A549 (cell line): ENCODE measurements at regions not wholly inside any gene's neighbourhood (a gene's known extent, or its start where the extent isn't known, plus 50 kb on each side); places are given as distances from the start of the nearest gene placed in this dataset.

Experiments used
- ATAC-seq, 2 experiments: fragments of 200-7000 bp in 1 of 2; fragments of >200 bp in 1 of 2; cut with Nextera tagmentation in 1 of 2; cut with Tn5 transposase in 1 of 2; 3 replicates each; pipeline versions ENCODE4 v1.8.0 to v1.9.1; 2018 to 2020; ENCODE audit warnings: mild to moderate bottlenecking in 1 of 2, moderate library complexity in 1 of 2
- CTCF ChIA-PET: fragments of 300-600 bp; sonication (Branson Sonifier 250); formaldehyde crosslinking; extraction: SDS; loops from one replicate; lab custom pipeline; 2021; ENCODE audit warnings: antibody characterized with exemption, inconsistent platforms; lab: Yijun Ruan, JAX
- POLR2A ChIA-PET: fragments of 350-600 bp; formaldehyde crosslinking; extraction: SDS; loops from one replicate; lab custom pipeline; 2021; ENCODE audit warnings: antibody characterized with exemption, inconsistent platforms; lab: Yijun Ruan, JAX
- DNase-seq, 2 experiments: peaks; one replicate each; pipeline versions ENCODE4 v3.0.0 to v3.0.0-alpha.2; 2011 to 2016; ENCODE audit warnings: low read depth in 1 of 2, low spot score in 1 of 2
- FAIRE-seq: peaks from 2 replicates; lab custom pipeline; 2011; peaks lifted over from hg19 to GRCh38; lab: Jason Lieb, UNC
- H3K27ac ChIP-seq, 2 experiments: fragments of >200 bp; sonication (Bioruptor Twin); formaldehyde crosslinking; 3 replicates each; pipeline ENCODE4 v1.5.1; 2016 to 2017
- H3K4me1 ChIP-seq: fragments of >200 bp; sonication (Bioruptor Twin); formaldehyde crosslinking; 3 replicates; pipeline ENCODE4 v1.6.1; 2016
- H3K4me2 ChIP-seq: fragments of >200 bp; sonication (Bioruptor Twin); formaldehyde crosslinking; 3 replicates; pipeline ENCODE4 v1.6.1; 2016
- H3K4me3 ChIP-seq: fragments of >200 bp; sonication (Bioruptor Twin); formaldehyde crosslinking; 3 replicates; pipeline ENCODE4 v1.5.1; 2016
- H3K9me3 ChIP-seq: fragments of >200 bp; sonication (Bioruptor Twin); formaldehyde crosslinking; 3 replicates; pipeline ENCODE4 v1.6.1; 2016
- BCL3 ChIP-seq: fragments of >200 bp; sonication (Bioruptor Twin); formaldehyde crosslinking; IDR thresholded peaks from 3 replicates; pipeline ENCODE4 v1.6.1; 2016
- CBX8 ChIP-seq: fragments of 200-600 bp; sonication (generic); IDR thresholded peaks from 2 replicates; pipeline ENCODE4 v1.6.1; 2016
- CEBPB ChIP-seq, 2 experiments: fragments of >200 bp in 1 of 2; sonication (Bioruptor Twin) in 1 of 2; formaldehyde crosslinking in 1 of 2; IDR thresholded peaks; 2 replicates each; pipeline ENCODE4 v1.6.1; 2012 to 2016
- CHD4 ChIP-seq: fragments of 200-600 bp; sonication (generic); IDR thresholded peaks from 2 replicates; pipeline ENCODE4 v1.6.1; 2016; ENCODE audit warnings: antibody characterized with exemption, mild to moderate bottlenecking, borderline replicate concordance
- E2F6 ChIP-seq: IDR thresholded peaks from 2 replicates; pipeline ENCODE4 v1.6.1; 2012; ENCODE audit warnings: low read depth, borderline replicate concordance
- EHMT2 ChIP-seq: fragments of 200-600 bp; sonication (generic); IDR thresholded peaks from 2 replicates; pipeline ENCODE4 v1.6.1; 2016; ENCODE audit warnings: antibody characterized with exemption, low read depth, mild to moderate bottlenecking, moderate library complexity
- ELK1 ChIP-seq: fragments of 150-350 bp; IDR thresholded peaks from 2 replicates; pipeline ENCODE4 v1.6.1; 2014; ENCODE audit warnings: low read depth, mild to moderate bottlenecking, low read length
- ESRRA ChIP-seq: fragments of 150-350 bp; IDR thresholded peaks from 2 replicates; pipeline ENCODE4 v1.6.1; 2014; ENCODE audit warnings: mild to moderate bottlenecking, low read length, borderline replicate concordance
- FOSB ChIP-seq: fragments of 250-450 bp; sonication (Bioruptor Pico); IDR thresholded peaks from 2 replicates; pipeline ENCODE4 v1.5.0; 2020; ENCODE audit warnings: mild to moderate bottlenecking, moderate library complexity
- FOSL2 ChIP-seq, 2 experiments: fragments of 450-650 bp in 1 of 2; fragments of >200 bp in 1 of 2; sonication (Bioruptor Twin) in 1 of 2; formaldehyde crosslinking; IDR thresholded peaks; 2 replicates each; pipeline versions ENCODE4 v1.5.0 to v1.6.1; 2016 to 2020; ENCODE audit warnings: mild to moderate bottlenecking in 1 of 2, moderate library complexity in 1 of 2
- HES2 ChIP-seq: fragments of >200 bp; sonication (Bioruptor Twin); formaldehyde crosslinking; IDR thresholded peaks from 2 replicates; pipeline ENCODE4 v1.6.1; 2016
- HEYL ChIP-seq: fragments of 250-450 bp; sonication (Bioruptor Pico); IDR thresholded peaks from 2 replicates; pipeline ENCODE4 v1.8.0; 2021; ENCODE audit warnings: mild to moderate bottlenecking, moderate library complexity
- HMGXB4 ChIP-seq: fragments of 250-450 bp; sonication (Bioruptor Pico); IDR thresholded peaks from 2 replicates; pipeline ENCODE4 v1.5.0; 2021; ENCODE audit warnings: mild to moderate bottlenecking, moderate library complexity, borderline replicate concordance
- HOXA7 ChIP-seq: fragments of 250-450 bp; sonication (Bioruptor Pico); IDR thresholded peaks from 2 replicates; pipeline ENCODE4 v1.5.0; 2020; ENCODE audit warnings: mild to moderate bottlenecking, moderate library complexity
- JUNB ChIP-seq: fragments of >200 bp; sonication (Bioruptor Twin); formaldehyde crosslinking; IDR thresholded peaks from 2 replicates; pipeline ENCODE4 v1.6.1; 2016
- MAFK ChIP-seq: fragments of 450-650 bp; IDR thresholded peaks from 2 replicates; pipeline ENCODE4 v1.6.1; 2014; ENCODE audit not compliant: partially characterized antibody
- PBX3 ChIP-seq: IDR thresholded peaks from 2 replicates; pipeline ENCODE4 v1.6.1; 2012
- RARB ChIP-seq: fragments of 250-450 bp; sonication (Bioruptor Pico); IDR thresholded peaks from 2 replicates; pipeline ENCODE4 v1.8.0; 2021; ENCODE audit warnings: mild to moderate bottlenecking, moderate library complexity
- RNF2 ChIP-seq: fragments of 200-600 bp; sonication (generic); IDR thresholded peaks from 2 replicates; pipeline ENCODE4 v1.6.1; 2016; ENCODE audit warnings: low read depth, mild to moderate bottlenecking, antibody characterized with exemption, moderate library complexity, borderline replicate concordance
- SMC3 ChIP-seq: fragments of >200 bp; sonication (Bioruptor Twin); formaldehyde crosslinking; IDR thresholded peaks from 3 replicates; pipeline ENCODE4 v1.6.1; 2018; ENCODE audit warnings: inconsistent platforms
- SREBF2 ChIP-seq: fragments of 450-650 bp; IDR thresholded peaks from 2 replicates; pipeline ENCODE4 v1.6.1; 2014; ENCODE audit warnings: mild to moderate bottlenecking, moderate library complexity
- USF2 ChIP-seq: fragments of 450-650 bp; IDR thresholded peaks from 2 replicates; pipeline ENCODE4 v1.6.1; 2014; ENCODE audit warnings: antibody characterized with exemption
- WGBS: methylation state at CpG from one replicate; pipeline ENCODE4 v1.1.6; 2017; ENCODE audit errors: missing lambda C conversion rate; 5-methylcytosine and 5-hydroxymethylcytosine counted together

- Histone ChIP-seq H3K4me1 (no peaks in the 10 kb centered on the region), H3K4me2 (no peak overlapping the region), H3K4me3 (no peak overlapping the region), H3K27ac (no peak overlapping the region), H3K9me3 (no peaks in the 10 kb centered on the region)
- DNase-seq = no peak
- no peak for TF ChIP-seq CBX8
- TF ChIP-seq PBX3 = no peak
- no peak for TF ChIP-seq CHD4
- TF ChIP-seq SMC3 = no peak
- no peak for TF ChIP-seq JUNB
- TF ChIP-seq RARB (CRISPR knock-in tag) = no peak
- no peak for TF ChIP-seq HEYL (CRISPR knock-in tag)
- TF ChIP-seq BCL3 = no peak
- no peak for TF ChIP-seq CEBPB (IDR thresholded peaks at IDR 0.05)
- TF ChIP-seq ELK1 = no peak
- TF ChIP-seq RNF2 = no peak
- no peak for TF ChIP-seq HES2
- no peak for TF ChIP-seq E2F6
- TF ChIP-seq HMGXB4 (CRISPR knock-in tag) = no peak
- no peak for TF ChIP-seq FOSL2 (IDR thresholded peaks at IDR 0.05)
- no peak for TF ChIP-seq FOSL2 (CRISPR knock-in tag; IDR thresholded peaks at IDR 0.05)
- TF ChIP-seq USF2 = no peak
- no peak for TF ChIP-seq EHMT2
- no peak for TF ChIP-seq HOXA7
- no peak for TF ChIP-seq FOSB
- WGBS = 65% methylated on average over 3 of the region's 3 CpGs
- ChIA-PET POLR2A (no interaction called here), CTCF (interaction anchor here (1.2 kb wide), 1 partner anchor 1383 kb away, joined by 3 read pairs; no protein-coding TSS in a partner anchor)
- no peak for ATAC-seq
- FAIRE-seq = no peak
These were observed 249.8 kb upstream of the AKR1E2 start for GRCh38 chr10:4576206-4576605.

GRCh38 chr10:4569151-4569550, 256.9 kb upstream of the AKR1E2 start:
- ATAC-seq (no peak), DNase-seq (no peak), FAIRE-seq (no peak)
- Histone ChIP-seq H3K9me3 (no peaks in the 10 kb centered on the region), H3K27ac (no peak overlapping the region), H3K4me3 (no peak overlapping the region), H3K4me2 (no peak overlapping the region), H3K4me1 (no peaks in the 10 kb centered on the region)
- POLR2A ChIA-PET = no interaction called here
- 46% methylated on average over 3 of the region's 3 CpGs for WGBS
- no peak for TF ChIP-seq ESRRA
- peak; percentile 31 for TF ChIP-seq MAFK
- TF ChIP-seq PBX3 = no peak
- TF ChIP-seq SREBF2 = no peak
- CTCF ChIA-PET = no interaction called here
